ENCODE measurements at regions not wholly inside any gene's neighbourhood (a gene's known extent, or its start where the extent isn't known, plus 50 kb on each side); places are given as distances from the start of the nearest gene placed in this dataset.

- TF ChIP-seq EZH2 (IDR thresholded peaks at IDR 0.05; ENCODE audit: borderline replicate concordance, low read length) (no peak), CTCF (IDR thresholded peaks at IDR 0.05; ENCODE audit: low read length) (no peak)
These were observed 208.7 kb upstream of the SLC35G4 start for GRCh38 chr18:11400703-11401102.
